Fibroblast of lung (primary cell): ENCODE measurements at regions not wholly inside any gene's neighbourhood (a gene's known extent, or its start where the extent isn't known, plus 50 kb on each side); places are given as distances from the start of the nearest gene placed in this dataset.

Experiments
- EZH2 ChIP-seq: IDR thresholded peaks from 2 replicates; pipeline ENCODE4 v1.5.1; 2012; ENCODE audit warnings: low read length, control low read depth, mild to moderate bottlenecking; ENCODE audit errors: missing control alignments
- TF ChIP-seq, protein P1 (sequence below), 2 donors: IDR thresholded peaks in 1 of 2; conservative IDR thresholded peaks in 1 of 2; 1 replicate in 1 of 2; 2 replicates in 1 of 2; pipeline ENCODE4 v1.5.1; 2011 to 2012; ENCODE audit warnings: low read length in 2 of 2, control low read depth in 1 of 2, inconsistent platforms in 1 of 2, low read depth in 1 of 2, mild to moderate bottlenecking in 1 of 2

- TF ChIP-seq, protein P1, sequence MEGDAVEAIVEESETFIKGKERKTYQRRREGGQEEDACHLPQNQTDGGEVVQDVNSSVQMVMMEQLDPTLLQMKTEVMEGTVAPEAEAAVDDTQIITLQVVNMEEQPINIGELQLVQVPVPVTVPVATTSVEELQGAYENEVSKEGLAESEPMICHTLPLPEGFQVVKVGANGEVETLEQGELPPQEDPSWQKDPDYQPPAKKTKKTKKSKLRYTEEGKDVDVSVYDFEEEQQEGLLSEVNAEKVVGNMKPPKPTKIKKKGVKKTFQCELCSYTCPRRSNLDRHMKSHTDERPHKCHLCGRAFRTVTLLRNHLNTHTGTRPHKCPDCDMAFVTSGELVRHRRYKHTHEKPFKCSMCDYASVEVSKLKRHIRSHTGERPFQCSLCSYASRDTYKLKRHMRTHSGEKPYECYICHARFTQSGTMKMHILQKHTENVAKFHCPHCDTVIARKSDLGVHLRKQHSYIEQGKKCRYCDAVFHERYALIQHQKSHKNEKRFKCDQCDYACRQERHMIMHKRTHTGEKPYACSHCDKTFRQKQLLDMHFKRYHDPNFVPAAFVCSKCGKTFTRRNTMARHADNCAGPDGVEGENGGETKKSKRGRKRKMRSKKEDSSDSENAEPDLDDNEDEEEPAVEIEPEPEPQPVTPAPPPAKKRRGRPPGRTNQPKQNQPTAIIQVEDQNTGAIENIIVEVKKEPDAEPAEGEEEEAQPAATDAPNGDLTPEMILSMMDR (conservative IDR thresholded peaks at IDR 0.05 in 1 of 2, IDR thresholded peaks at IDR 0.05 in 1 of 2; ENCODE audit: low read depth in 1 of 2, low read length in 2 of 2), result no peak
- no peak for TF ChIP-seq EZH2
Measured at GRCh38 chrX:38900719-38901118, 99.5 kb downstream of the MID1IP1 start.
